RWPE2 (cell line): ENCODE measurements at regions not wholly inside any gene's neighbourhood (a gene's known extent, or its start where the extent isn't known, plus 50 kb on each side); places are given as distances from the start of the nearest gene placed in this dataset.

Source experiments
- ATAC-seq: fragments of 200-7000 bp; cut with Tn5 transposase; 3 replicates; pipeline ENCODE4 v1.9.1; 2021; ENCODE audit warnings: low read depth
- DNase-seq: peaks from one replicate; pipeline ENCODE4 v3.0.0-alpha.2; 2020; ENCODE audit warnings: low spot score
- H3K27ac ChIP-seq: fragments of 450-650 bp; 2 replicates; pipeline ENCODE4 v1.5.1; 2017; ENCODE audit warnings: mild to moderate bottlenecking; ENCODE audit not compliant: poor library complexity, severe bottlenecking
- H3K27me3 ChIP-seq: fragments of 250-450 bp; sonication (Bioruptor Pico); 2 replicates; pipeline ENCODE4 v1.5.1; 2021; ENCODE audit warnings: mild to moderate bottlenecking, moderate library complexity; ENCODE audit not compliant: insufficient read depth, poor library complexity, severe bottlenecking
- H3K36me3 ChIP-seq: fragments of 250-450 bp; sonication (Bioruptor Pico); 2 replicates; pipeline ENCODE4 v1.5.1; 2020; ENCODE audit warnings: low read depth, mild to moderate bottlenecking, moderate library complexity
- H3K4me1 ChIP-seq: fragments of 250-450 bp; sonication (Bioruptor Pico); 2 replicates; pipeline ENCODE4 v1.5.1; 2021; ENCODE audit warnings: mild to moderate bottlenecking, moderate library complexity; ENCODE audit not compliant: insufficient read depth, poor library complexity, severe bottlenecking
- H3K4me3 ChIP-seq: fragments of 250-450 bp; sonication (Bioruptor Pico); 2 replicates; pipeline ENCODE4 v1.5.1; 2021; ENCODE audit warnings: mild to moderate bottlenecking, moderate library complexity; ENCODE audit not compliant: severe bottlenecking
- H3K9me3 ChIP-seq: fragments of 250-450 bp; sonication (Bioruptor Pico); 2 replicates; pipeline ENCODE4 v1.5.1; 2021; ENCODE audit warnings: mild to moderate bottlenecking, moderate library complexity; ENCODE audit not compliant: severe bottlenecking
- TF ChIP-seq, protein P1 (sequence below): fragments of 450-650 bp; IDR thresholded peaks from one replicate; pipeline ENCODE4 v1.5.1; 2017; ENCODE audit warnings: mild to moderate bottlenecking, moderate library complexity; ENCODE audit not compliant: poor library complexity, severe bottlenecking

DNA sequence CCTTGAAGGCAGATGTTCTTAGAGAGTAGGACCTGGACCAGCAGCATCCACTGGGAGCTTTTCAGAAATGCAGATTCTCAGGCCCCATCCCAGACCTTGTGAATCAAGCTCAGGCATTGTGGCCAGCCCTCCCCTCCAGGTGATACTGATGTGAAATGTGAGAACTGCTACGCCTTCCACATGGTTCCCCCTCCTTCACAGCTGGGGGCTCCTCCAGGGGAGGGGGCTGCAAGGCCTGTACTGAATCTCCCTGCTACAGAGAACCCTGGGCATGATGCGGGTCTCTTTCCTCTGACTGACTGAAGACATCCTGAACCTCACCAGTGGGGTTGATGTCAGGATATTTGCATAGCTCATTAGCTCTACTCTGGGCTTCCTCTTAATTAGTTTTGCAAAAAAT lies 141.8 kb upstream of the CSF3R start:
- Histone ChIP-seq H3K27me3 (no peaks in the 10 kb centered on the region), H3K4me1 (no peaks in the 10 kb centered on the region), H3K36me3 (no peaks in the 10 kb centered on the region), H3K4me3 (no peak overlapping the region), H3K9me3 (no peaks in the 10 kb centered on the region), H3K27ac (no peak overlapping the region)
- DNase-seq (no peak), ATAC-seq (no peak)
- TF ChIP-seq, protein P1, sequence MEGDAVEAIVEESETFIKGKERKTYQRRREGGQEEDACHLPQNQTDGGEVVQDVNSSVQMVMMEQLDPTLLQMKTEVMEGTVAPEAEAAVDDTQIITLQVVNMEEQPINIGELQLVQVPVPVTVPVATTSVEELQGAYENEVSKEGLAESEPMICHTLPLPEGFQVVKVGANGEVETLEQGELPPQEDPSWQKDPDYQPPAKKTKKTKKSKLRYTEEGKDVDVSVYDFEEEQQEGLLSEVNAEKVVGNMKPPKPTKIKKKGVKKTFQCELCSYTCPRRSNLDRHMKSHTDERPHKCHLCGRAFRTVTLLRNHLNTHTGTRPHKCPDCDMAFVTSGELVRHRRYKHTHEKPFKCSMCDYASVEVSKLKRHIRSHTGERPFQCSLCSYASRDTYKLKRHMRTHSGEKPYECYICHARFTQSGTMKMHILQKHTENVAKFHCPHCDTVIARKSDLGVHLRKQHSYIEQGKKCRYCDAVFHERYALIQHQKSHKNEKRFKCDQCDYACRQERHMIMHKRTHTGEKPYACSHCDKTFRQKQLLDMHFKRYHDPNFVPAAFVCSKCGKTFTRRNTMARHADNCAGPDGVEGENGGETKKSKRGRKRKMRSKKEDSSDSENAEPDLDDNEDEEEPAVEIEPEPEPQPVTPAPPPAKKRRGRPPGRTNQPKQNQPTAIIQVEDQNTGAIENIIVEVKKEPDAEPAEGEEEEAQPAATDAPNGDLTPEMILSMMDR, result no peak

DNA sequence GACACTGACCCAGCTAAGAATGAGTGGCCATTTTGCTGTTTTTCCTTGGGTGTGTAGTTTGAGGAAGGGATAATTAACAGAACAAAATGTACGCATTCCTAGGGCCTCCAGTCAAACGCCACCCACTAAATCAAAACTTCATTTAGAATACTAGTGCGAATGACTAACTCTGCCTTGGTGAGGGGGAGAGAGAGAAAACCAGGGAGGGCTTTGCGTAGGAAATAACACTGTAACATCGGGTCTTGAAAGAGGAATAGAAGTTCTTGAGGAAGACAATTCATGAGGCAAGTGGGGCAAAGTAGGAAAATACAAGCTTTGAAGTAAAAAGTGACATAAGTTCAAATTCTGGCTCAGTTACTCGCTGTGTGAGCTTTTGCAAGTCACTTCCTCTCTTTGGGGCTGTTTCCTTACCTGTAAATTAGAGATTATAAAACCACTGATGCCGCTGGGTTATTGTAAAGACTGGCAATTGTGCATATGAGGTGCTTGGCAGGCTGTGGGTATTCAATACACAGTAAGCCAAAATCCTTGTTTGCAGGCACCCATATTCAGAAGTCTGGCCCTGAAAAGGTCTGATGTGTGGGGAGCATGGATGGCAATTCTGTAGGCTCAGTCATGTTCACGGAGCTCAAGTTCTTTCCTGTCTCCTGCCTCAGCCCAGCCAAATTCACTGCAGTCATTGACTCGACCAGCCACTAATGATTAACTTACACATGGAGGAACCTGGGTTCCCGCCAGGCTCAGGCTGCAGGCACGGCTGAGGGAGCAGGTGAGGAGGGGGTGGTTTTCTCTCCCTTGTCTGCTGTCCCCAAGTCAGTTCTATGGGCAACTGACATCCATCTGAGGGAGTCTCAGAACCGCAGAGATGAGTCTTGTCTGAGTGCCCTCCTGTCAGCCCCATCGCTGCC lies 140.3 kb upstream of the CSF3R start:
- Histone ChIP-seq H3K27me3 (no peaks in the 10 kb centered on the region), H3K27ac (no peak overlapping the region), H3K4me3 (no peak overlapping the region), H3K36me3 (no peaks in the 10 kb centered on the region), H3K9me3 (no peaks in the 10 kb centered on the region), H3K4me1 (no peaks in the 10 kb centered on the region)
- DNase-seq (no peak), ATAC-seq (no peak)
- TF ChIP-seq, protein P1, result no peak

DNA sequence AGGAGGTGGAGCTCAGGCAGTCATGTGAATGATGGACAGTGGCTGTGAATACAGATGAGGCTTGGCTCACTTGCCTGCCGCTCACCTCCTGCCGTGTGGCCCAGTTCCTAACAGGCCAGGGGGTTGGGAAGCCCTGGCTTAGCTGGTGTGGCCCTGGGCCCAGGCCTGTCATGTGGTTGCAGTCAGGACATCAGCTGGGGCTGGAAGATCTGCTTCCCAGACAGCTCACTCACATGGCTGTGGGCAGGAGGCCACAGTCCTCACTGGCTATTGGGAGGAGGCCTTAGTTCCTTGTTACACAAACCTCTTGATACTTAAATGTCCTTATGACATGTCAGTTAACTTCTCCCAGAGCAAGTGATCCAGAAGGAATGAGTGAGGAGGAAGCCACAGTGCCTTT lies 138.8 kb upstream of the CSF3R start:
- ATAC-seq, result no peak
- Histone ChIP-seq H3K4me3 (no peak overlapping the region), H3K27me3 (no peaks in the 10 kb centered on the region), H3K27ac (no peak overlapping the region), H3K9me3 (no peaks in the 10 kb centered on the region), H3K4me1 (no peaks in the 10 kb centered on the region), H3K36me3 (no peaks in the 10 kb centered on the region)
- TF ChIP-seq, protein P1, result no peak
- DNase-seq, result no peak

DNA sequence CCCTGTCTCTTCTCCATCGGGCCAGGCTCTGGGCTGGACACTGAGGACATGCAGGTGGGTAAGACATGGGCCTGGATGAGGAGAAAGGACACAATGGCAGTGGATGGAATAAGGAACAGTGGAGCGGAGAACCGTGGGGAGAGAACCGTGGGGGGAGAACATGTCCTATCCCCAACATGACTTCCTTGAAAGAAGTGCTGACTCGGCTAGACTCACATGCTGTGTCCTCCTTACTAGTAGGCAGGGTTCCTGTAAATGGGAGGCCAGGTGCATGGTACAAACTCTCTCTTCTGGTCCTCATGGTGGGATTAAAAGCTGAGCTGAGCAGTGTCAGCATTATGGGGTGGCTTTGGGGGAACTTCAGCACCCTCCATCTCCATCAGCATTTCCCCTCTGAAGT lies 137.4 kb upstream of the CSF3R start:
- TF ChIP-seq, protein P1, result no peak
- no peaks in the 10 kb centered on the region for H3K36me3 ChIP-seq
- no peaks in the 10 kb centered on the region for H3K4me1 ChIP-seq
- H3K27ac ChIP-seq, result no peak overlapping the region
- no peaks in the 10 kb centered on the region for H3K9me3 ChIP-seq
- no peak overlapping the region for H3K4me3 ChIP-seq
- H3K27me3 ChIP-seq, result no peaks in the 10 kb centered on the region
- ATAC-seq, result no peak
- no peak for DNase-seq

DNA sequence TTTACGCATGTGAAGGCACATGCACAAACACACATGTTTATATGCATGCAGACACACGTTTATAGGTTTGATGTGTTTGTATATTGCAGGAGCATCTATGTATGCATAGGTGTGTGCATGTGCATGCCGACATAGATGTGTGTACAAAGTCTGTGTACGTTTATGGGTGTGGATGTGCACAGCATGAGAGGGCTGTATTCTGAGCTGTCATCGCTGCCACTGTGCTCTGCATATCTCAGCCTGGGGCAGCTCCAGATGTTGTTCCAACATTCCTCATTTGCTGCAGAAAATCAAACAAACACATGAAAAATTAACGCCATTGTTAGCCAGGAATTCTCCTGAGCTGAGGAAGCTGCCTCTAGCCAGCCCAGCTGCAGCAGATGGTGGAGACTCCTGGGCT lies 132.3 kb upstream of the CSF3R start:
- Histone ChIP-seq H3K36me3 (no peaks in the 10 kb centered on the region), H3K27me3 (no peaks in the 10 kb centered on the region), H3K9me3 (no peaks in the 10 kb centered on the region), H3K4me3 (no peak overlapping the region), H3K4me1 (no peaks in the 10 kb centered on the region), H3K27ac (no peak overlapping the region)
- TF ChIP-seq, protein P1, result no peak
- ATAC-seq (no peak), DNase-seq (no peak)
